Natural killer cell (primary cell): ENCODE measurements at regions not wholly inside any gene's neighbourhood (a gene's known extent, or its start where the extent isn't known, plus 50 kb on each side); places are given as distances from the start of the nearest gene placed in this dataset.

Experiments
- ATAC-seq, 3 donors: fragments of 150-1000 bp in 2 of 3; fragments of 200-7000 bp in 1 of 3; cut with Tn5 transposase; 1 replicate in 1 of 3; 2 replicates in 2 of 3; pipeline ENCODE4 v1.10.0; 2021; ENCODE audit warnings: mild to moderate bottlenecking in 2 of 3, moderate library complexity in 2 of 3
- DNase-seq, 2 donors: peaks; one replicate each; pipeline versions ENCODE4 v3.0.0 to v3.0.0-alpha.2; 2013 to 2021; ENCODE audit warnings: mixed read lengths in 1 of 2
- H3K27ac ChIP-seq: one replicate; pipeline ENCODE4 v1.5.1; 2013; ENCODE audit warnings: mild to moderate bottlenecking, low read length
- H3K27me3 ChIP-seq: one replicate; pipeline ENCODE4 v1.6.1; 2013; ENCODE audit warnings: low read length; ENCODE audit not compliant: control insufficient read depth, insufficient read depth
- H3K36me3 ChIP-seq: one replicate; pipeline ENCODE4 v1.6.1; 2013; ENCODE audit warnings: low read length; ENCODE audit not compliant: control insufficient read depth, insufficient read depth
- H3K4me1 ChIP-seq: one replicate; pipeline ENCODE4 v1.6.1; 2013; ENCODE audit warnings: low read length; ENCODE audit not compliant: control insufficient read depth, insufficient read depth
- H3K4me3 ChIP-seq: one replicate; pipeline ENCODE4 v1.5.1; 2013; ENCODE audit warnings: low read length
- H3K9me3 ChIP-seq: one replicate; pipeline ENCODE4 v1.6.1; 2013; ENCODE audit warnings: low read length; ENCODE audit not compliant: control insufficient read depth, insufficient read depth
- H3K27ac Mint-ChIP-seq, 2 donors: one replicate each; pipeline ENCODE4 v1.8.0; 2022; ENCODE audit warnings: mild to moderate bottlenecking in 2 of 2, mixed read lengths in 2 of 2, moderate library complexity in 1 of 2
- H3K27me3 Mint-ChIP-seq, 2 donors: one replicate each; pipeline ENCODE4 v1.8.0; 2022; ENCODE audit warnings: low read depth in 2 of 2, mixed read lengths in 2 of 2
- H3K36me3 Mint-ChIP-seq: one replicate; pipeline ENCODE4 v1.8.0; 2022; ENCODE audit warnings: mixed read lengths
- H3K4me1 Mint-ChIP-seq, 2 donors: one replicate each; pipeline ENCODE4 v1.8.0; 2022; ENCODE audit warnings: mixed read lengths in 2 of 2
- H3K4me3 Mint-ChIP-seq: one replicate; pipeline ENCODE4 v1.8.0; 2022; ENCODE audit warnings: mild to moderate bottlenecking, moderate library complexity, mixed read lengths
- H3K9me3 Mint-ChIP-seq, 2 donors: one replicate each; pipeline ENCODE4 v1.8.0; 2022; ENCODE audit warnings: mixed read lengths in 2 of 2
- WGBS: methylation state at CpG from one replicate; pipeline ENCODE4 v1.1.7; 2013; ENCODE audit warnings: missing lambda C conversion rate; ENCODE audit not compliant: insufficient coverage; 5-methylcytosine and 5-hydroxymethylcytosine counted together
- intact Hi-C: fragments of 100-400 bp; cut with micrococcal nuclease; formaldehyde crosslinking; loops from one replicate; pipeline ENCODE4 v1.14.2; 2022
- TF ChIP-seq, protein P1 (sequence below): fragments of 200-600 bp; IDR thresholded peaks from one replicate; pipeline ENCODE4 v1.8.0; 2022; ENCODE audit warnings: antibody characterized with exemption

GRCh38 chr4:12902735-12903134, 581.4 kb downstream of the RAB28 start:
- intact Hi-C loops = no loop called here
- WGBS = 79% methylated on average over 2 of the region's 2 CpGs
- no peaks in the 10 kb centered on the region for H3K4me1 ChIP-seq
- H3K4me3 ChIP-seq = no peak overlapping the region
- Mint-ChIP-seq H3K36me3 (peaks cover 6% of the 10 kb centered on the region), H3K9me3 (peaks cover 6 to 16% of the 10 kb centered on the region in 2 donors), H3K4me1 (no peaks in the 10 kb centered on the region), H3K27ac (no peak overlapping the region), H3K4me3 (no peak overlapping the region), H3K27me3 (no peaks in the 10 kb centered on the region)
- no peak for DNase-seq
- TF ChIP-seq, protein P1, sequence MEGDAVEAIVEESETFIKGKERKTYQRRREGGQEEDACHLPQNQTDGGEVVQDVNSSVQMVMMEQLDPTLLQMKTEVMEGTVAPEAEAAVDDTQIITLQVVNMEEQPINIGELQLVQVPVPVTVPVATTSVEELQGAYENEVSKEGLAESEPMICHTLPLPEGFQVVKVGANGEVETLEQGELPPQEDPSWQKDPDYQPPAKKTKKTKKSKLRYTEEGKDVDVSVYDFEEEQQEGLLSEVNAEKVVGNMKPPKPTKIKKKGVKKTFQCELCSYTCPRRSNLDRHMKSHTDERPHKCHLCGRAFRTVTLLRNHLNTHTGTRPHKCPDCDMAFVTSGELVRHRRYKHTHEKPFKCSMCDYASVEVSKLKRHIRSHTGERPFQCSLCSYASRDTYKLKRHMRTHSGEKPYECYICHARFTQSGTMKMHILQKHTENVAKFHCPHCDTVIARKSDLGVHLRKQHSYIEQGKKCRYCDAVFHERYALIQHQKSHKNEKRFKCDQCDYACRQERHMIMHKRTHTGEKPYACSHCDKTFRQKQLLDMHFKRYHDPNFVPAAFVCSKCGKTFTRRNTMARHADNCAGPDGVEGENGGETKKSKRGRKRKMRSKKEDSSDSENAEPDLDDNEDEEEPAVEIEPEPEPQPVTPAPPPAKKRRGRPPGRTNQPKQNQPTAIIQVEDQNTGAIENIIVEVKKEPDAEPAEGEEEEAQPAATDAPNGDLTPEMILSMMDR = no peak
- no peak for ATAC-seq
- no peak overlapping the region for H3K27ac ChIP-seq
- H3K27me3 ChIP-seq = no peaks in the 10 kb centered on the region
- H3K9me3 ChIP-seq = no peaks in the 10 kb centered on the region
- no peaks in the 10 kb centered on the region for H3K36me3 ChIP-seq

- no peaks in the 10 kb centered on the region for H3K27me3 Mint-ChIP-seq
- Histone ChIP-seq H3K36me3 (no peaks in the 10 kb centered on the region), H3K4me3 (no peak overlapping the region), H3K9me3 (no peaks in the 10 kb centered on the region), H3K4me1 (no peaks in the 10 kb centered on the region), H3K27me3 (no peaks in the 10 kb centered on the region), H3K27ac (no peak overlapping the region)
- WGBS = 100% methylated on average over 3 of the region's 4 CpGs
- peaks cover 16 to 18% of the 10 kb centered on the region in 2 donors for H3K9me3 Mint-ChIP-seq
- peaks cover 6% of the 10 kb centered on the region for H3K36me3 Mint-ChIP-seq
- ATAC-seq = no peak
- no peak overlapping the region for H3K4me3 Mint-ChIP-seq
- TF ChIP-seq, protein P1 = no peak
- no peak overlapping the region for H3K27ac Mint-ChIP-seq
- H3K4me1 Mint-ChIP-seq = no peaks in the 10 kb centered on the region
- DNase-seq = no peak
- intact Hi-C loops = no loop called here
Measured at GRCh38 chr4:12897954-12898353, 586.2 kb downstream of the RAB28 start.

DNA sequence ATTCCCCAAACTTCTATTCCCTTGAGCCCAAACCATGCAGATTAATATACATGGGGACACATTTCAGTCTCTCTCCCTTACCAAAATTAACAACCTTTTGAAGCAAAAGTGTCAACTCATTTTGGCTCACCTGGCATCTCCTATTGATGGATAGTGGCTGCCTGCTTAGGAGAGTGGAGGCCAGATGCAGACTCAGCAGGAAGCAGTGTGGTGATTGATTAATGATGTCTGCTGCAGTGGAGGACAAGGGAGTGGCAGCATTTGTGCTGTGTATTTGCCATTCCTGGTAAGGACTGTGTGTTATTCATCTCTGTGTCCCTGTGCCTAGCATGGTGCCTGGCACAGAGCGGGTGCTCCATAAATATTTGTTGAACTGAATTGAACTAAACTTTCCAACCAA, 590.1 kb downstream of the RAB28 start:
- intact Hi-C loops = no loop called here
- Mint-ChIP-seq H3K27ac (no peak overlapping the region), H3K4me1 (no peaks in the 10 kb centered on the region), H3K27me3 (no peaks in the 10 kb centered on the region), H3K9me3 (peaks cover 13 to 17% of the 10 kb centered on the region in 2 donors), H3K36me3 (no peaks in the 10 kb centered on the region), H3K4me3 (no peak overlapping the region)
- no peak overlapping the region for H3K4me3 ChIP-seq
- no peaks in the 10 kb centered on the region for H3K4me1 ChIP-seq
- no peaks in the 10 kb centered on the region for H3K27me3 ChIP-seq
- no CpG with 5 or more reads among the region's 1 CpG for WGBS
- TF ChIP-seq, protein P1 = no peak
- ATAC-seq (no peak), DNase-seq (no peak)
- no peaks in the 10 kb centered on the region for H3K36me3 ChIP-seq
- peaks cover 4% of the 10 kb centered on the region for H3K9me3 ChIP-seq
- H3K27ac ChIP-seq = no peak overlapping the region

- WGBS = 86% methylated on average over 3 of the region's 3 CpGs
- no peak overlapping the region for H3K27ac ChIP-seq
- Mint-ChIP-seq H3K4me3 (no peak overlapping the region), H3K27me3 (no peaks in the 10 kb centered on the region), H3K4me1 (no peaks in the 10 kb centered on the region), H3K27ac (no peak overlapping the region), H3K36me3 (no peaks in the 10 kb centered on the region), H3K9me3 (peaks cover 18 to 19% of the 10 kb centered on the region in 2 donors)
- TF ChIP-seq, protein P1 = no peak
- H3K36me3 ChIP-seq = no peaks in the 10 kb centered on the region
- no peaks in the 10 kb centered on the region for H3K4me1 ChIP-seq
- ATAC-seq (no peak), DNase-seq (no peak)
- intact Hi-C loops = no loop called here
- no peak overlapping the region for H3K4me3 ChIP-seq
- peaks cover 8% of the 10 kb centered on the region for H3K9me3 ChIP-seq
- H3K27me3 ChIP-seq = no peaks in the 10 kb centered on the region
Measured at GRCh38 chr4:12889054-12889453, 595.1 kb downstream of the RAB28 start.
